ENCODE measurements at regions not wholly inside any gene's neighbourhood (a gene's known extent, or its start where the extent isn't known, plus 50 kb on each side); places are given as distances from the start of the nearest gene placed in this dataset.

DNA sequence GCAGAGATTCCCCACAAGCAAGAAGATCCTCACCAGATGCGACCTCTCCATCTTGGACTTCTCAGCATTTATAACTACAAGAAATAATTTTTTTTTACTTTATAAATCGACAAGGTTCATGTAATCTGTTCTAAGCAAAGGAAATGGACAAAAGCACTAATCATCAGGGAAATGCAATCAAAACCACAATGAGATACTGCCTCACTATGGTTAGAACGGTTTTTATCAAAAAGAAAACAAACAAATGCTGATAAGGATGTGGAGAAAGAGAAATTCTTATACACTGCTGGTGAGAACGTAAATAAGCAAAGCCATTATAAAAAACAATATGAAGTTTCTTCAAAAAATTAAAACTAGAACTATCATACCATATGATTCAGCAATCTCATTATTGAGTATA is 1382.6 kb downstream of the ARAP2 start:
- DNase-seq (ENCODE audit: low spot score in 2 of 2) (no peak), ATAC-seq (replicated peaks; ENCODE audit: extremely low read depth, poor library complexity, severe bottlenecking) (no peak)
- H3K27me3 Mint-ChIP-seq: no peaks in the 10 kb centered on the region
- H3K9me3 Mint-ChIP-seq: peaks cover 12% of the 10 kb centered on the region
- H3K4me3 Mint-ChIP-seq: no peak overlapping the region
- H3K27ac Mint-ChIP-seq (ENCODE audit: low read depth): no peak overlapping the region
- no peaks in the 10 kb centered on the region for H3K4me1 Mint-ChIP-seq
- no peaks in the 10 kb centered on the region for H3K36me3 Mint-ChIP-seq (ENCODE audit: insufficient read depth)

DNA sequence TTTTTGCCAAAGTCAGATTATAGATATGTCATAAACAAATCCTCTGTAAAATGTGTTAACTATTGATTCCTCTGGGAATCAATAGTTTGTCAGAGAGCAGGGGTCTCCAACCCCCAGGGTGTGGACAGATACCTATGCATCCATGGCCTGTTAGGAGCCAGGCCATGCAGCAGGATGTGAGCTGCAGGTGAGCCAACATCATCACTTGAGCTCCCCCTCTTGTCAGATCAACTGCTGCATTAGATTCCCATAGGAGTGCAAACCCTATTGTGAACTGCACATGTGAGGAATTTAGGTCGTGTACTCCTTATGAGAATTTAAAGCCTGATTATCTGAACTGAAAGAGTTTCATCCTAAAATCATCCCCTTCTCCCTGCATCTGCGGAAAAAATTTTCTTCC is 1365.4 kb downstream of the ARAP2 start:
- ATAC-seq (replicated peaks; ENCODE audit: extremely low read depth, poor library complexity, severe bottlenecking) (no peak), DNase-seq (ENCODE audit: low spot score in 2 of 2) (no peak)
- H3K27me3 Mint-ChIP-seq: no peaks in the 10 kb centered on the region
- no peak overlapping the region for H3K4me3 Mint-ChIP-seq
- H3K27ac Mint-ChIP-seq (ENCODE audit: low read depth): no peak overlapping the region
- no peaks in the 10 kb centered on the region for H3K4me1 Mint-ChIP-seq
- H3K9me3 Mint-ChIP-seq: peaks cover 41% of the 10 kb centered on the region
- peaks cover 2% of the 10 kb centered on the region for H3K36me3 Mint-ChIP-seq (ENCODE audit: insufficient read depth)

DNA sequence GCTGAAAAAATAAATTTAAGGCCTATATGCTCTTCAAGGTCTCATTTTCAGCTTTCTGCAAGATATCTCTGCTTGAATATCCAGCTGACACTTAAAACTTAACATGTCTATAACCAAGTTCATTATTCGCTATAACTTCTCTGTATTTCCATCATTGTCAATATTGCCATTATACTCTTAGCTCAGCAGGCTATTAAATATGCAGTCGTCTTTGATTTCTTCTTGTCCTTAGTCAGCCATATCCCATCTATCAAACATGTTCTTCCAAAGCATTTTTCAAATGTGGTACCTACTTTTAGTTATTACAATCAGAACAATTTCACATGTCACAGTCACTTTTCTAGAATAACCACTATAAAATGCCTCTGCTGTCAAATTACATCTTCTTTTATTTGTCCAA is 1364.1 kb downstream of the ARAP2 start:
- Mint-ChIP-seq H3K4me1 (no peaks in the 10 kb centered on the region), H3K27ac (ENCODE audit: low read depth) (no peak overlapping the region), H3K4me3 (no peak overlapping the region), H3K27me3 (no peaks in the 10 kb centered on the region), H3K36me3 (ENCODE audit: insufficient read depth) (peaks cover 2% of the 10 kb centered on the region), H3K9me3 (peaks cover 28% of the 10 kb centered on the region)
- ATAC-seq (replicated peaks; ENCODE audit: extremely low read depth, poor library complexity, severe bottlenecking): no peak
- no peak for DNase-seq (ENCODE audit: low spot score in 2 of 2)

DNA sequence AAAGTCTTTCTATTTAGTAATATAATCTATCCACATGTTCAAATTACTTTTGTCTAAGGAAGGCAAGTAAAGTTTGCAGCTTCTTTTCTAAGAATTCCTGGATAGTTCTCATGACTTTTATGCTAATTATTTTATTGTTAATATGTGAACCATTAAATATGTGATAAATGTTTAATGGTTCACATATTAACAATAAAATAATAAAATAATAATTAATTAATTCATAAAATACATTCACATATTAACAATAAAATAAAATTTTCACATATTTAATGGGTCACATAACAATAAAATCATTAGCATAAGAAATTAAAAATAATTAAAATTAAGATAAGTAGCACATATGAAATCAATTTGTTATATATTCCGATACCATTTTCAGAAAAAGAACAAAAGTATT is 1352.4 kb downstream of the ARAP2 start:
- no peaks in the 10 kb centered on the region for H3K36me3 Mint-ChIP-seq (ENCODE audit: insufficient read depth)
- no peak overlapping the region for H3K27ac Mint-ChIP-seq (ENCODE audit: low read depth)
- H3K9me3 Mint-ChIP-seq: peaks cover 5% of the 10 kb centered on the region
- DNase-seq (ENCODE audit: low spot score in 2 of 2) (no peak), ATAC-seq (replicated peaks; ENCODE audit: extremely low read depth, poor library complexity, severe bottlenecking) (no peak)
- H3K4me1 Mint-ChIP-seq: no peaks in the 10 kb centered on the region
- H3K4me3 Mint-ChIP-seq: no peak overlapping the region
- no peaks in the 10 kb centered on the region for H3K27me3 Mint-ChIP-seq

DNA sequence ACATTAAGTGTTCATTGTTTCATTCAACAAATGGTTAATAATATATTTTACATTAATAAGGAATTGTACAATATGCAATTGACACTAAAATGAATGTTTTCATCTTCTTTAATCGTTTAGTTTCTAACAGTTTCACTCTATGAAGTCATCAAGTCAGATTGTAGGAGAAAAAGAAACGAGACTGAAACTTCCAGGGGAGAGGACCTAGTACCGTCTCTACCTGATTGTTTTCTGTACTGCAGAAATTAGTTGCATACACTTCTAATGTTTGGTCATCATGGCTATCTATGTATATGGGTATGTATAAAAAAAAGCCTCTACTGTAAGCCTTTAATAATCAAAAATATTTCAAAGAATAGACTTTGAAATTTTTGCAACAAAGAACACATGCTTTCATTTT is 1350.9 kb downstream of the ARAP2 start:
- Mint-ChIP-seq H3K9me3 (peaks cover 5% of the 10 kb centered on the region), H3K27me3 (no peaks in the 10 kb centered on the region), H3K36me3 (ENCODE audit: insufficient read depth) (no peaks in the 10 kb centered on the region), H3K27ac (ENCODE audit: low read depth) (no peak overlapping the region), H3K4me3 (no peak overlapping the region), H3K4me1 (no peaks in the 10 kb centered on the region)
- DNase-seq (ENCODE audit: low spot score in 2 of 2) (no peak), ATAC-seq (replicated peaks; ENCODE audit: extremely low read depth, poor library complexity, severe bottlenecking) (no peak)

DNA sequence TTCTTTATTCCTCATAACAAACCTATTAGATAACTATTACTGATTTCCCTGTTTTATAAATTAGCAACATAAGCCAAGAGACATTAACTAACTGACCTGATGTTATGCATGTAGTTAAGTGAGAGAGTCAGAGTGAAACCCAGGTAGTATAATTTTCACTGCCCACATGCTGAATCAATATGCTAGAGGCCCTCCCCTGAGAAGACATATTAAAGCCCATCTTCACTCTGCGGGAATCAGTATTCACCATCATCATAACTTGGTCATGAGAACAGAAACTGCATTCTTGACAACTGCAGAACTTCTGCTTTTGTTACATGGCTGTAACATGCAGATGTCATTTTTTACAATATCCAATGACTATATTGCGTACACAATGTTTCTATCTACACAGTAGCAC is 1324.3 kb downstream of the ARAP2 start:
- H3K27me3 Mint-ChIP-seq: no peaks in the 10 kb centered on the region
- no peaks in the 10 kb centered on the region for H3K4me1 Mint-ChIP-seq
- no peak for ATAC-seq (replicated peaks; ENCODE audit: extremely low read depth, poor library complexity, severe bottlenecking)
- peaks cover 12% of the 10 kb centered on the region for H3K9me3 Mint-ChIP-seq
- H3K27ac Mint-ChIP-seq (ENCODE audit: low read depth): no peak overlapping the region
- DNase-seq (ENCODE audit: low spot score in 2 of 2): no peak
- no peak overlapping the region for H3K4me3 Mint-ChIP-seq
- no peaks in the 10 kb centered on the region for H3K36me3 Mint-ChIP-seq (ENCODE audit: insufficient read depth)

DNA sequence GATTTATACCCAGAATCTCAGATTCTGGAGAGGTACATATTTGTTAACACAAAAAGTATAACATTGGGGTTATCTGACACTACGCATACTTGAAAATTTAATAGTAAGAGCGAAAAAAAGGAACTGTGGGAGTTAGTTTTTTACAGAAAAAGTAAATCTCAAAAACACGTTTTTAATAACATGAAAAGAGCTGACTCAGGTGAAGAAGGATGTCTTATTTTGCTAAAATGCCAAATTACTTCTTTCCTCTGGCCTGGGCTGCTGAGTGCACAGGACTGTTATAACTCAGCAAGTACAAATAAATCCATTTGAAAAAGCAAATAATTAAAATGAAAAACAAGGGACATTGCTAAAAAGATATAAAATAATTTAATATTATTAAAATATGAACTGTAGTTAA is 1322.9 kb downstream of the ARAP2 start:
- Mint-ChIP-seq H3K4me1 (no peaks in the 10 kb centered on the region), H3K27ac (ENCODE audit: low read depth) (no peak overlapping the region), H3K36me3 (ENCODE audit: insufficient read depth) (no peaks in the 10 kb centered on the region), H3K9me3 (peaks cover 16% of the 10 kb centered on the region), H3K27me3 (no peaks in the 10 kb centered on the region), H3K4me3 (no peak overlapping the region)
- DNase-seq (ENCODE audit: low spot score in 2 of 2) (no peak), ATAC-seq (replicated peaks; ENCODE audit: extremely low read depth, poor library complexity, severe bottlenecking) (no peak)

DNA sequence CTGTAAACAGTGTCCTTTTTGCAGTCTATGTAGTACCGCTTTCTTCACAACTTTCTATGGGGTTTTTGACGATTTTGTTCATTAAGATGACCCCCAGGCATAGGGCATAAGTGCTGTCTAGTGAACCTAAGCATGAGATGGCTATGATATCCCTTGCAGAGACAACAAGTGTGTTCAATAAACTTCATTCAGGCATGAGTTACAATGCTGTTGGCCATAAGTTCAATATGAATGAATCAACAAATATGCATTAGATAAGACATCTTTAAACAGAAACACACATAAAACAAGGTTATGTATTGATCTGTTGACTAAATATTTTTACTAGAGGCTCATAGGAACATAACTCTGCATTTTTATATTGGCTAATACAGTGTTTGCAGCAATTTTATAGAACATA is 1322.0 kb downstream of the ARAP2 start:
- Mint-ChIP-seq H3K4me1 (no peaks in the 10 kb centered on the region), H3K9me3 (peaks cover 16% of the 10 kb centered on the region), H3K27ac (ENCODE audit: low read depth) (no peak overlapping the region), H3K27me3 (no peaks in the 10 kb centered on the region), H3K36me3 (ENCODE audit: insufficient read depth) (no peaks in the 10 kb centered on the region), H3K4me3 (no peak overlapping the region)
- ATAC-seq (replicated peaks; ENCODE audit: extremely low read depth, poor library complexity, severe bottlenecking) (no peak), DNase-seq (ENCODE audit: low spot score in 2 of 2) (no peak)

DNA sequence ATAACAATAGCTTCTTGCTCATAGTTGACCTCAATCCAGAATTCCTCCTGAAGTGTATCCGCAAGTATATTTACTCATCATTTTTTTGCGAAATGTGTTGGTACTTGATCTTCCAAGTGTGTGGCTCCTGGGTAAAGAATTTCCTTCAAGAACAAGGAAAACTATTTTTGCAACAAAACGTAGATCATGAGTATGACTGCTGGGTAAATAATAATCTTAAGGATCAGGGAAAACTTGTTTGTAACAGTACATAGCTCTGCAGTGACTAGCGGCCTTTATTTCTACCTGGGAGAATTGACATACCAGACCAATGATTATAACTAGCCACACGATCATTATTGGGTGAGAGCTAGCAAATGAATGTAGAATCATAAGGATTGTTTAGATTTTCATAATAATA is 1311.7 kb downstream of the ARAP2 start:
- no peak overlapping the region for H3K27ac Mint-ChIP-seq (ENCODE audit: low read depth)
- H3K4me1 Mint-ChIP-seq: no peaks in the 10 kb centered on the region
- ATAC-seq (replicated peaks; ENCODE audit: extremely low read depth, poor library complexity, severe bottlenecking) (no peak), DNase-seq (ENCODE audit: low spot score in 2 of 2) (no peak)
- peaks cover 13% of the 10 kb centered on the region for H3K9me3 Mint-ChIP-seq
- H3K4me3 Mint-ChIP-seq: no peak overlapping the region
- H3K27me3 Mint-ChIP-seq: no peaks in the 10 kb centered on the region
- H3K36me3 Mint-ChIP-seq (ENCODE audit: insufficient read depth): peaks cover 1% of the 10 kb centered on the region

DNA sequence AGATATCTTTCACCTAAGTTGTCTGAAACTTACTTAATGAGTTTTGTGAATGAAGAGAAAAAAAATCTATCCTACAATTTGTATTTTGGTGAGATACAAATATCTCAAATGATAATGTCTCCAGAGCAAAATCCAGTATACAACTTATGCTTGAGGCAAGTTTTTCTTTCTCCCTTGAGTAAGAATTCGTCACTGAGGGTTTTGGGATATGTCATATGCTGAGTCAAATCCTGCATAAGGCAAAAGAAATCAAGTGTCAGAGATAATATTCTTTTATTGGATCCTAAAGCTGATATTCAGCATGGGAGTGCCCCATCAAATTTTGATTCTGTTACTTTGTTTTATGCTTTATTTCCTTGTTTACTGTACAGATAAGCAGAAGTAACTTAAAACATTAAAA is 1308.6 kb downstream of the ARAP2 start:
- no peak for ATAC-seq (replicated peaks; ENCODE audit: extremely low read depth, poor library complexity, severe bottlenecking)
- DNase-seq (ENCODE audit: low spot score in 2 of 2): no peak
- no peak overlapping the region for H3K27ac Mint-ChIP-seq (ENCODE audit: low read depth)
- H3K4me1 Mint-ChIP-seq: no peaks in the 10 kb centered on the region
- H3K27me3 Mint-ChIP-seq: no peaks in the 10 kb centered on the region
- H3K9me3 Mint-ChIP-seq: peaks cover 4% of the 10 kb centered on the region
- H3K4me3 Mint-ChIP-seq: no peak overlapping the region
- H3K36me3 Mint-ChIP-seq (ENCODE audit: insufficient read depth): peaks cover 1% of the 10 kb centered on the region

DNA sequence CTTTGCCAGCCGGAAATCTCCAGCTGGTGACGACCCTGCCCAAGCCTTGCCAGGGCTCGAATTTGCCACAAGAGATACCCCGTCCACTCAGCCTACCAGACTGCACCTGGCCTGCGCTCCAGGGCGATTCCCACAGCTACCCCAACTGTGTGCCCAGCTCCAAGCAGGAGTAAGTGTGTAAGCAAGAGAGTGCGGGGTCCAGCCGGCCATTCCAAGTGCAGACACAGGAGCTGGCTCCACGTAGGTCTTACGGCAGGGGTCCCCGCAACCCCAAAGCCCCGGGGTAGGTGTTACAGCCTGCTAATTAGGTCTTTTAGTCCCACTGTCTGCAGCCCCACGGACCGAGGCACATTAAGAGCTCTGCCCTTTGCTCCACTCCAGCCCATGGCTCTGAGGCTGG is 1305.2 kb downstream of the ARAP2 start:
- Mint-ChIP-seq H3K4me3 (no peak overlapping the region), H3K27me3 (no peaks in the 10 kb centered on the region), H3K36me3 (ENCODE audit: insufficient read depth) (peaks cover 1% of the 10 kb centered on the region), H3K9me3 (peaks cover 11% of the 10 kb centered on the region), H3K27ac (ENCODE audit: low read depth) (no peak overlapping the region), H3K4me1 (no peaks in the 10 kb centered on the region)
- DNase-seq (ENCODE audit: low spot score in 2 of 2) (no peak), ATAC-seq (replicated peaks; ENCODE audit: extremely low read depth, poor library complexity, severe bottlenecking) (no peak)

DNA sequence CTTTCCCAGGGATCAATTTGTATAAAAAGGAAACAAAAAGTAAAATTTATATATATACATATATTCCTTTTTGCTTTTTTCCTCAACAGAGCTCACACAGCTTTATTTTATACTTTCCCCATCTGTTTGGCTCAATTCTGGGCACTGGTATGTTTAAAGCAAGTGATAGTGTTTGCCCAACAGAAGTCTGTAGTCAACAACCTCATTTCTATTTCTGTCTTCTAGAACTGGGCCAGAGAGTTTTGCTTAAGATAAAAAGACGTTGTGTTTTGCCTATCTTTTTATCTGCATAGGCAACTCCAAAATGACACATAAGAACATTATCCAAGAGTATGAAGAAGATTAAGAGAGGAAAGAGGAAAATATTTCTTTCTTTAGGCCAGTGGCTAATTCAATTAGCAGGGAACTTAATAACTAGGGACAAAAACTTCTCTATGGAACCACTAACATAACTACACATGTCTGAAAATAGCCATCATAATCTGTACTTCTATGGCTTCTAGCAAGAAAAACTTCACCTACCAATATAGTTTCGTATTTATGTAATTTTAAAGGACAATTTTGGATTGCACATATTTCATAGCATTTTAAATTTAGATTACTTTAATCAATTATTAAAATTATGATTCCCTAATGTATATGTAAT is 1300.5 kb downstream of the ARAP2 start:
- H3K36me3 Mint-ChIP-seq (ENCODE audit: insufficient read depth): no peaks in the 10 kb centered on the region
- no peaks in the 10 kb centered on the region for H3K27me3 Mint-ChIP-seq
- H3K4me1 Mint-ChIP-seq: no peaks in the 10 kb centered on the region
- no peak overlapping the region for H3K27ac Mint-ChIP-seq (ENCODE audit: low read depth)
- H3K9me3 Mint-ChIP-seq: peaks cover 16% of the 10 kb centered on the region
- no peak for ATAC-seq (replicated peaks; ENCODE audit: extremely low read depth, poor library complexity, severe bottlenecking)
- no peak overlapping the region for H3K4me3 Mint-ChIP-seq
- no peak for DNase-seq (ENCODE audit: low spot score in 2 of 2)

DNA sequence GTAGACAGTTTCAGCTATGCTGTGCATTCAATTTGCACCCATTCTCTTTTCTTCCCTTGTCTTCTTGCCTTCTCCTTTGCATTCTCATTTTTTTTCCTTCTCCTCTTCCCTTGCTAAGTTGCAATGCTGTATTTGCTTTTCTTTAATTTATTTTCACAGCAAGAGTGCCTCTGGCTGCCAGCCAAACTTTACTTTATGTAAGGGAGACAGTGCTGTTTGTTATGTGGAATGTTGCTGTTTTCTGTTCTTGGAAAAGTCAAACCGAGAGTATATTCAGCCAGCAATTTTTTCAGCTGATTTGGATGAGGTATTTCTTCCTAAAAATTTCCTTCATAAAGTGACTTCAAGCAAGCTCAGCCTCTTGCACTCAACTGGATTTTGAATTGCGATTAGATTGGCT is 1293.4 kb downstream of the ARAP2 start:
- Mint-ChIP-seq H3K9me3 (peaks cover 6% of the 10 kb centered on the region), H3K27ac (ENCODE audit: low read depth) (no peak overlapping the region), H3K4me1 (no peaks in the 10 kb centered on the region), H3K27me3 (no peaks in the 10 kb centered on the region), H3K36me3 (ENCODE audit: insufficient read depth) (peaks cover 3% of the 10 kb centered on the region), H3K4me3 (no peak overlapping the region)
- ATAC-seq (replicated peaks; ENCODE audit: extremely low read depth, poor library complexity, severe bottlenecking): no peak
- DNase-seq (ENCODE audit: low spot score in 2 of 2): no peak
